Middle frontal gyrus (tissue), 1 donor: ENCODE measurements at regions not wholly inside any gene's neighbourhood (a gene's known extent, or its start where the extent isn't known, plus 50 kb on each side); places are given as distances from the start of the nearest gene placed in this dataset.

Experiments used
- DNase-seq: peaks from one replicate; pipeline ENCODE4 v3.0.0-alpha.2; 2015; ENCODE audit warnings: low spot score; ENCODE audit errors: extremely low spot score

DNA sequence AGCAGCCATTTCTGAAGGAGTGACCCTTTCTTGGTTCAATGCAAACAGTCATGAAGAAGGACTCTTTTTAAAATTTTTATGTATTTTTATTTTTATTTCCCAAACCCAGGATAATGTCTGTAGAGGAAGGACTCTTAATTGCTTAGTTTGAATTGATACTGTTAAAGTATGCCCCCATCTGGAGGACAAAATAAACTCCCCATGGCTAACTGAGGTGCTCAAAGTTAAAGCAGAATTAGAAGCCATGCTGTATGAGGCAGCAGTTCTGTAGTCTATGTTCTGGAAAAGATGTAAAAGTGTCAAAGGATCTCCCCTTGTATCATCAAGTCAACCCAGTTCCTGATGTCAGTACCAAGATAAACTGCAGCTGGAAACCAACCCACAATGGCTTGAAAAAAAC lies 617.9 kb upstream of the GRM3 start:
- no peak for DNase-seq

DNA sequence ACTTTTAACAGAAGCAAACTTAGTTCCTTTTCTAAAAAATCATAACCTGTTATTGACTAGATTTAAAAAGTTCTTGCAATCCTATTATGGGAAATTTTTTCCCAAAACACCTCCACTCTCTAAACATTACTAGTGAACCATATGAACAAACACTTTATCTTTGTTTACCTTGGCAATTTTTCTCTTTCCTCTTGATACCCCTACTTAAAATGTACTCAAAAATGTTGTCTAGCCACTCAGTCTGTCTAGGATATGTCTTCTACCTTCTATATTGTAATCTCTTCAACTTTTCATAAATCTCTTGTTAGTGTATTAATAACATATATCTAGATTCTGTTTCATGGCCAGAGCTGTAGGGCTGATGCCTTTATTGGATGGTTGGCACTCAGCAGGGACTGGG lies 630.0 kb upstream of the GRM3 start:
- DNase-seq = no peak

DNA sequence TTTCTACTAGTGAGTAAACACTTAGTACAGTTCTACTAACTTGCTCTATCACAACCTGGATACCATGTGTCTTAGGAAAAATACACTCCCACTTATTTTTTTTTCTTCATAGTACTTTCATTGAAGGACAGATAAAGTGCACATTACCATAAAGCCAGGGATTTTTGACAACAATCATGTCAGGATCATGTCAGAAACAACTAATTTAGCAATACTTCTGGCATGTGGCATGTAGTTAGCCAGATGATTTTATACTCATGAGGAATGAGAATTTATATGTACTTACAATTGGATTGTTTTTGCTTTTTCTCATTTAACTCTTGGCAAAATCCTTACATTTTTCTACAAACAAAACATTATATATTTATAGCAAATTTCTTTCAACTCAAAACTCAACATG lies 630.7 kb upstream of the GRM3 start:
- DNase-seq = no peak

DNA sequence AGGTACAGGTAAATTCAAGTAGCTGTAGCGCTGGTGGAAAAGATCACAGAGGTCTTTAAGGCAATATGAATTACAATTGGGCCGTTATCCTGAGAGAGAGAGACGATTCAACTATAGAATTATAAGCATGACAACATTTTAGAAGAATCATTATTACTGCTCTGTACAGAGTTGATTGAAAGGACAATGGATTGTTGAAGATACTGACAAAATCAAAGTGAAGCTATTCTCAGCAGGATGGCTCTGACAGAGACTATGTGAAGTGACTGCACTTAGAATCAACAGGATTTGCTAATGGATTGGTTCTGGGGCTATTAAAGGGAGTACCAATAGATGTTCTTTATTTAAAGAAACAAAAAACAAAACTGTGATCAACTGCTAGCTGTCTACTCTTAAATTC lies 634.8 kb upstream of the GRM3 start:
- DNase-seq = no peak

DNA sequence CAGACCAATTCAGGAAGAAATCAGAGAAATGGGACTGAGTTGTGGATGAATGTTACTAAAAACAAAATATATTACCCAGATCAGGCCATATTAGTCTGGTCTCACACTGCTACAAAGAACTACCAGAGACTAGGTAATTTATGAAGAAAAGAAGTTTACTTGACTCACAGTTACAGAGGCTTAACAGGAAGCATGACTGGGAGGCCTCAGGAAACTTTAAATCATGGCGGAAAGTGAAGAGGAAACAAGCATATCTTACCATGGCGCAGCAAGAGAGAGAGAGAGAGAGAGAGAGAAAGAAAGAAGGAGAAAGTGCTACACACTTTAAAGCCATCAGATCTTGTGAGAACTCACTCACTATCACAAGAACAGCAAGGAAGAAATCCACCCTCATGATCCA lies 636.8 kb upstream of the GRM3 start:
- DNase-seq = no peak

DNA sequence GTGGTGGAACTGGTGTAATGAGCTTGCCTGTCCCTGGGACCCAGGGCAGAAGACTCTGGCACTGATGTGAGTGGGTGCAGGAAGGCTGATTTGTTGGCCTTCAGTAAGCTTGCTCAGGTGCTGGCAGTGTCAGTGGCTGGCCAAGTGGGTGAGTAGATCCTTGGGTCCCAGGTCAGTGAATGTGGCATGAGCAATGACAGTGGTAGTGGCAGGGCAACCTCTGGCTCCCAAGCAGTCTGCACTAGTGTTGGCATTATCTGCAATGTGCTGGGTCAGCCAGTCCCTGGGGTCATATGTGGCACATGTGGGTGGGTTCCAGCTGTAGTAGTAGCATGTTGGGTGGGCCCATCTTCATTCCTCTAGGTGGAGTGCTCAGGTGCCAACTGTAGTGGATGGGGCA lies 640.9 kb upstream of the GRM3 start:
- DNase-seq = no peak

DNA sequence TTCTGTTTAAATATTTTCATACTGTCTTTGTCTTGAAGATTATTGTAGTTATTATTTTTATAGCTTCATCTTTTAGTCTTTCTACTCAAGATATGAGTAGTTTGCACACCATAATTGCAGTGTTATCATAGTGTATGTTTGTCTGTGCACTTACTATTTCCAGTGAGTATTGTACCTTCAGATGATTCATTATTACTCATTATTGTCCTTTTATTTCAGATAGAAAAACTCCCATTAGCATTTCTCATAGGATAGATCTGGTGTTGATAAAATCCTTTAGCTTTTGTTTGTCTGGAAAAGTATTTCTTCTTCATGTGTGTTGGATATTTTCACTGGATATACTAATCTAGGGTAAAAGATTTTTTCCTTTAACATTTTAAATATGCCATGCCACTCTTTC lies 646.2 kb upstream of the GRM3 start:
- DNase-seq = no peak

DNA sequence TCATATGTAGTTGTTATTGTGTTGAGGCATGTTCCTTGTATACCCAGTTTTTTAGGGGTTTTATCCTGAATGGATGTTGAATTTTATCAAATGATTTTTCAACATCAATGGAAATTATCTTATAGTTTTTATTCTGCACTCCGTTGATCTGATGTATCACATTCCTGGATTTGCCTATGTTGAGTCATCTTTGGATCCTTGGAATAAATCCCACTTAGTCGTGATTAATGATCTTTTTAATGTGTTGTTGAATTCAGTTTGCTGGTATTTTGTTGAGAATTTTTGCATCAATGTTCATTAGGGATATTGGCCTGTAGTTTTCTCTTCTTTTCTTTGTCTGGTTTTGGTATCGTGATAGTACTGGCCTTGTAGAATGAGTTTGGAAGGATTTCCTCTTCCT lies 648.6 kb upstream of the GRM3 start:
- no peak for DNase-seq

DNA sequence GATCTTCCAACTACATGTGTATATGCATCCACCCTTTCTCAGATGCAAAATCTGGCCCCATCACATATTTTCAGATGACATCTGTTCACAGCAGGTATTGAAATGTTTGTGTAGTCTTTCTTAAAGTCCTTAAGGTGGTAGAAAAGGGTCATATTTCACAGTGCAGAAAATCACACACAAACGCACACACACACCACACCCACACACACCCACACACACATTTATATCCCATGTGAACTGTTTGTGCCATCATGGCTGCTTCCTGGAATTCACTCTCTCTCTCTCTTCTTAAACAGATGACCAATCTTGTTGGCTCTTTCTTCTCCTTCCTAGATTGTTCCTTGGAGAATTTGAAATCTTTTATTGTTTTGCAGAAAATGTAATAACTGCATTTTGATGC lies 663.0 kb upstream of the GRM3 start:
- DNase-seq = no peak

DNA sequence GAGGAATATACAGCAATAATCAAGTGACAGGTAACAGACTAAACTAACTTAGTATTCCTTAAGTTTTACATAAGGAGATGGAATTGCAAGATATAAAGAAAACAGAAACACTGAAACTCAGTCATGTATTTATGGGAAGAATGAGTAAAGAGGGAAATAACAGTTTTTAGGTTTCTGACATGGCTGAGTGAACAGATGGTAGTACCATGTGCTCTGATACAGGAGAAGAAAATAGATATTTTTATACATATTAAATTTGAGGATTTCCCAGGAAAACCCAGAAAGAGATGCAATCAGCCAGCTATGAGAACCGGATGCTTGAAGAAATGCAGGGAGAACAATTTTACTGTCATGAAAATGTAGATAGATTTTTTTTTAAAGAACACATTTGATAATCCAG lies 669.5 kb upstream of the GRM3 start:
- no peak for DNase-seq

DNA sequence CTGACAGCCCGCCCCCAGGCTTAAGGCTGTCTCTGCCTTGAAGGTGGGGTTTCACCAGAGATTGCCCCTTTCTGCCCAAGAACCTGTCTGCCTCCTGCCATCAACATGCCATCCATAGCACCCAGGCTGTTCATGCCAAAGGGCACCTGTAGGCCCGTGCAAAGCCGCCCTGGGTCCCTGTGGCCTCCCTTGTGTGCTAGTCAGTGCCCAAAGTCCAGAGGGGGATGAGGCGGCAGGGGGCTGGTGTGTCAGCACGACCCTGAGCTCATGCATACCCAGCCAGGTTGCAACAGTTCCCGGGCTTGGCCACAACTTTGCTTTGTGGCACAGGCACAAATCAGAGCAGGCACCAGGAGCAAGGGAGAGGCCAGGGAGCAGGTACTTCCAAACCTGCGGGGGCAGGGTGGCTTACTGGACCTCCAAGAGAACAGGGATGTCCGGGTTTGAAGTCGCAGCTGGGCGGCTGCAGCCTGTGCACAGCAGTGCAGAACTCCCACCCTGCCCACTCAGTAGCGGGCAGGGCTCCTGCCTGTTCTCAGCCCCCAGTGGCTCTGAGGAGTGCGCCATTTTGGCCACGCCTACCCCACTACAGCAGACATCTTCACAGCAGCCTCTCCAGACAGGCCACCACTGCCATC lies 671.1 kb upstream of the GRM3 start:
- no peak for DNase-seq

DNA sequence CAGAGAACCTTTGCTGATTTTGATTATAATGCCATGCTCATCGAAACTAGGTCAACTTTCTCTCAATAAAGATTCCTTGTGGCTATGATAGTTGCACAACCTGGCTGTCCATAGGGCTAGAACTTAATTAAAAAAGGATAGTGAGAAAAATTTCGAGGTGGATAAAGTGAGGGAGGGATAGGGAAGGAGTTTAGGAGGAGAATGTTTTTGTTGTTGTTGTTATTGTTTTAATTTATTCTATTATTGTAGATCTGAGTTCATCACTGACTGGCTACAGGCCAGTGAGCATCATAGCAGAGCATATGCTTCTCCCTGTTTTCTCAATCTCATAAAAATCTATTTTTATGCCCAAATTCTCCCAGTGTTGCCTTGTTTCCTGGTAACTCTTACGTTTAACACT lies 688.7 kb upstream of the GRM3 start:
- no peak for DNase-seq

DNA sequence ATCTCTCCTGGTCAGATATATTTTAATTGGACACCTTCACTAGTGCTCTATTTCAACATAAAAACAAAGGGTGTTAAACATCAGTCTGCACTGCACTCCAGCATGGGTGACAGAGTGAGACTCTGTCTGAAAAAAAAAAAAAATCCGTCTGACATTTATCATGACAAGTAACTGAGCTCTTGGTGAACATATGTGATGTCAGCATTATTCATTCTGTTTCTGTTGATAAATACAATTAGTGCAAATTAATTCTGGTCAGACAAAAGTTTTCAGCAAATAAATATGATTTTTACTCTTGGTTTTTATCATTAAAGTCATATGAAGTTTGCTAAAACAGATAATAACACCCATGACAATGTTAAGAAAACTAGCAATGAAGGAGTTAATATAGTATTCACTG lies 692.8 kb upstream of the GRM3 start:
- DNase-seq = no peak

DNA sequence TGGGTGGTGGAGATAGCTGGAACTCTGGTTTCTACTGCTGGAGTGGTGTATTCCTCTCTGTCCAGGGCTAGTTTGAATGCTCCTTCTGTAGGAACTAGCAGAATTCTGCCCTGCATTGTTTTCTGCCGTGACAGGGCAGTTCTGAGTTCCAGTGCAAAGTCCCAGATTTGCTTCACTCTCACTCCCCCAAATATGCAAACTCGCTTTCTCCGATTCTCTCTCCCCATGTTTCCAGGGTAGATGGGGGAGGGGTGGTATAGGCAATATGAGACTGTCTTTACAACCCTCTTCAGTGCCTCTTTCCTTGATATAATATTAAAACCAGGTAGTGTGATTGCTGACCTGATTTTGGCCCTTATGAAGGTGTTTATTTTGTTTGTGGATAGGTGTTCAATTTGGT lies 693.3 kb upstream of the GRM3 start:
- DNase-seq = no peak

DNA sequence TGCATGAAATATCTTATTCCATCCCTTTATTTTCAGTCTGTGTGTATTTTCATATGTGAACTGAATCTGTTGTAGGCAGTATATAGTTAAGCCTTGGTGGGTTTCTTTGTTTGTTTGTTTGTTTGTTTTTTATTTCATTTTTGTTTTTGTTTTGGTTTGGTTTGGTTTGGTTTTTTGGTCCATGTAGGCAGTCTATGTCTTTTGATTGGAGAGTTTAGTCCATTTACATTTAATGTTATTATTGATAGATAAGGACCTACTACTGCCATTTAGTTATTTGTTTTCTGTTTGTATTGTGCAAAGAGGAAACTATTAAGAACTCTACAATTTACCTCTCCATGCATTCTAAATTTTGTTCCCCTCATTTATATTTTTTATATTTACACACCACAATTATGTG lies 695.9 kb upstream of the GRM3 start:
- no peak for DNase-seq

DNA sequence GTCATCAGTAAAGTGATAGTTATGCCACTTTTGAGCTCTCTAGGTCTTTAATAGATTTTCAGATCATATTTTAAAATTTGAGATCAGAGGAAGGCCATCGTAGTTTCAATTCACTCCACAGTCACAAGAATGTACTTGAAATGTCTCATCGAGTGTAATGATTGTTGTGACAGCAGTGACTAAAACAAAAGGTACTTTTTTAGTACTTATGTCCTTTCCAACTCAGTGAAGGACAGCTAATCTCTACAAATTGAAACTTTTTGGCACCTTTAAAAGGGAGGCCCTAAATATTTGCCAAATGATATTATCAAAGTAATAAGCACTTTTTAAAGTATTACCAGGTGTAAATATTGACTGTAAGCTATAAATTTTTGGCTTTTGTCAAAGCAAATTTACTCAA lies 702.9 kb upstream of the GRM3 start:
- DNase-seq = no peak

DNA sequence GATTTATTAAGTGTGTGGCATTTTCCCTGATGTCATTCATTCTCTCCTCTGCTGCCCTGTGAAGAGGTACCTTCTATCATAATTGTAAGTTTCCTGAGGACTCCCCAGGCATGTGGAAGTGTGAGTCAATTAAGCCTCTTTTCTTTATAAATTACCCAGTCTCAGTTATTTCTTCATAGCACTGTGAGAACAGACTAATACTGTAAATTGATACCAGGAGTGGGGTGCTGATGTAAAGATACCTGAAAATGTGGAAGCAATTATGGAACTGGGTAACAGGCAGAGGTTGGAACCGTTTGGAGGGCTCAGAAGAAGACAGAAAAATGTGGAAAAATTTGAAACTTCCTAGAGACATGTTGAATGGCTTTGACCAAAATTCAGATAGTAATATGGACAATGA lies 711.8 kb upstream of the GRM3 start:
- no peak for DNase-seq

DNA sequence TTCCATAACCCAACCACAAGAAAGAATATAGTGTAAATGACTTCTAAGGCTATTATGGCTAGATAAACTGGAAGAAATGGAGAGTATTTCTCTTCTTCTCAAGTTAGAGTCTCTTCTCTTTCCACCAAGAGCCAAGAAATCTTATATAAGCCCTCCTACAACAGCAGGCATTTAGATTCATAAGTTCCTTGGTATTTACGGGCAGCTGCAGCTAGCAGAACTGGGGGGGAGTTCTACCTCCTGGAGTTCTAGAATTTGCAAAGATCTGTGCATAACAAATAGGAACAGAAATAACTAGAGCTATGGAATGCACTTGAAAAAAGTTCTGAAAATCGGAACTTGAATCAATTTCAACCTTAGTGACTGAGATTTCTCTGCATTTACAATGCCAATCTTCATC lies 715.2 kb upstream of the GRM3 start:
- DNase-seq = peak; percentile 29

DNA sequence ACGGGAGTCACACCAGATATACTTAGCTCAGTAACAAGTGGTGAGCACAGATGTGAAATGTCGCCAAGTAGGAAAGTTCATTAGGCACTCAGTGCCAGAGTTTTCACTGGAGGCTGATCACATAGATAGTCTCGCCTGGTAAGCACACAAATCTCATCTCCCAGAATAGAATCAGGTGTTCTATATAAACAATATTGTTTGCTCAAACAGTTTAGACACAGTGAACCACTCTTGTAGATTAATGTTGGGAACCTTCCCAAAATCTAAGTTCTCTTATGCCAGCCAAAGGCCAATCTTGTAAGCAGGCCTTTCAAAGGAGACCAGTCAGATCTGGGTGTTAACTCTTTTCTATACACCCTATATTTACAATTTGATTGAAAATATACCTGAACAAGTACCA lies 716.5 kb upstream of the GRM3 start:
- no peak for DNase-seq

DNA sequence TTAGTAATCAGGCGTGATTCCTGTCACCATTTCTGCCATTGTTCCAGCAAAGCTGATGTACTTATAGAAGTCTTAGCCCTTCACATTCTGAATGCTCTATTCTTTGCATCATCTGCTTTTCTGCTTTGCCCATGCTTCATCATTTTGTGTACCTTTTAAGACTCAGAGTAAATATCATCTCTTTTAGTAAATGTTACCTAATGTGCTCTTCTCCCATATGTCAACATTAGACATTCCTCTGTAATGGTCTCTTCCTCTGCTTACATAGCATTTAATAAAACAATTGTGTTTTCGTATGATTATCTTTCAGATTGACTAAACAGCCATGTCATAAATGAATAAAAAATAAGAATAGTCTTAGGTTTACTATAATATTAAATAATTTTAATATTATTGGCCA lies 719.6 kb upstream of the GRM3 start:
- no peak for DNase-seq

DNA sequence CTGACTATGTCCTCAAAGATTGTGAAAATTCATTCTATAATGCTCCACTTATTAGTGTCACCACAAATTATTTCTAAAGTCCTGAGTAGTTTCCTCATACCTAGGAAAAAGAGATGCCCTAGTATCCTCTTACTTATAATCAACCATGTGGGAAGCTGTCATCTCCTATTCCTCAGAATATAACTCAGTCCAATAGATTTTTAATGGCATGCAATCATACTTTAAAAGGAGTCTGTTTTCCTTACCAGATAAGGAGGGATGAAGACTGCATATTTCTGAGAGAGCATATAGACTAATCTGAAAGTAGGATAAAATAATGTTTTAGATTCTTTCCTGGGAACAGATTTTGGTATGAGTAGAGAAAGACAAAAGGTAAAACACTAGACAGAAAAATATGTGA lies 727.7 kb upstream of the GRM3 start:
- DNase-seq = no peak

DNA sequence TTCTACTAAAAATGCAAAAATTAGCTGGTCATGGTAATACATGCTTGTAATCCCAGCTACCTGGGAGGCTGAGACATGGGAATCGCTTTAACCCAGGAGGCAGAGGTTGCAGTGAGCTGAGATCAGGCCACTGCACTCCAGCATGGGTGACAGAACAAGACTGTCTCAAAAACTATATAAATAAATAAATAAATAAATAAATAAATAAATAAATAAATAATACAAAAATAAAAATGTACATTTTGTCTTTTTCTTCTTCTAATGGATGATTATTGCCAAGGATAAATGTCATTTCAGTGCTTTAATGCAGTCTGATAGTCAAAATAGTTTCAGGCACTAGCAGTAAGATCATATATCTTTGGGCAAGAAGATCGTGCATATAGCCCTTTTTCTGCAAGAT lies 727.6 kb upstream of the SEMA3D start:
- DNase-seq = no peak

DNA sequence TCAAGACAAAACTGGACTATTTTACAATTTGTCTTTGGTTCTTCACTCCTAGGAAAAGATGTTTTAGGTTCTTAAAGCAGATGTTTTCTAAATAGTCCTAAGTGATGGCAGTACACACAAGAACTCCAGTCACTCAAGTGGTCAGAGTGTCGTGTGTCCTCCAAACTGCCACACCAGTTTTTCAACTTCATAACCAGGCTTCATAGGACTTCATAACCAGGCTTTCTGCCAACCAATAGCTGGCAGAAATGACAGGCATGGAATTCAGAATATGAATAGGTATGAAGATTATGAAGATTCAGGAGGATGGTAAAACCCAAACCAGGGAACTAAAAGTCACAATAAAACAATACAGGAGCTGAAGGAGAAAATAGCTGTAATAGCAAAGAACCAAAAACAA lies 721.2 kb upstream of the SEMA3D start:
- DNase-seq = no peak

DNA sequence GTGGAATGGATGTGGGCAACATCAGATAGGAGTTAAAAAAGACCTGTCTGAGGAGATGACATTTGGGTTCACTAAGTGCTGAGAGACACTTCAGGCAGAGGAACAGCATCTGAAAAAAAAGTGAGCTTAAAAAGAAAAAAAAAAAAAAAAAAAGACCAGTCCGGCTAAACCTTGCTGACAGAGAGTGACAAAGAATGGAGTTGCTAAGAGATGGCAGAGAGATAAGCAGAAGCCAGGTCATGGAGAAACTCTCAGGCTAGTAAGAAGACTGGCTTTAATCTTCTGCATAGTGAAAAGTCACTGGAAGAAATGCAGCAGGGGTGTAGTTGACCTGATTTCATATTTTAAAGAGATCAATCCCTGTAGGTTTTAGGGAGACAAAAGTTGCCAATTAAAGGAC lies 711.1 kb upstream of the SEMA3D start:
- no peak for DNase-seq
